Embryonic facial prominence (tissue), 1 donor: ENCODE measurements at regions not wholly inside any gene's neighbourhood (a gene's known extent, or its start where the extent isn't known, plus 50 kb on each side); places are given as distances from the start of the nearest gene placed in this dataset.
"Not testable (repeated sequence)": the region's sequence is repeated elsewhere in the genome, so short reads cannot be mapped to it uniquely, and the experiment has no call there.

Experiments
- DNase-seq: peaks from one replicate; pipeline ENCODE4 v3.0.0-alpha.2; 2016; ENCODE audit errors: extremely low spot score

GRCh38 chr14:71327691-71328090 lies 420.4 kb downstream of the PCNX1 start:
- no peak for DNase-seq

DNA sequence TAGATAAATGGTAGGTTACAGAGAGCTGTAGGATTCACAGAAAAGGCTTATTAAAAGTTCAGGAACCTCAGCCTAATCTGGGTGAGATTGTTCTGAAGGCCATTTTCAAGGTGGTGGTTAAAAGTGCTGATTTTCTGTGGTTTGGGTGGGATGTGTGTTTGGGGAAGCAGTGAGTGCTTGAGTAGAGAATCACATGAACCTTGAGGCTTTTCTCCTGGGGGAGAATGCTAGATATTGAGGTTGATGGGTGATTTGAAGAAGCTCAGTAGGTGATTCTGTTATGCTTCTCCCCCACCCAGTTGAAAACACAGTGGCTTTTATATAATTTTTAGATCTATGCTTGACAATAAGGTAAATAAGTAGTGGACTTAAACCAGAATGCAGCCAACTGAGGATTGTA lies 420.9 kb downstream of the PCNX1 start:
- DNase-seq: no peak

DNA sequence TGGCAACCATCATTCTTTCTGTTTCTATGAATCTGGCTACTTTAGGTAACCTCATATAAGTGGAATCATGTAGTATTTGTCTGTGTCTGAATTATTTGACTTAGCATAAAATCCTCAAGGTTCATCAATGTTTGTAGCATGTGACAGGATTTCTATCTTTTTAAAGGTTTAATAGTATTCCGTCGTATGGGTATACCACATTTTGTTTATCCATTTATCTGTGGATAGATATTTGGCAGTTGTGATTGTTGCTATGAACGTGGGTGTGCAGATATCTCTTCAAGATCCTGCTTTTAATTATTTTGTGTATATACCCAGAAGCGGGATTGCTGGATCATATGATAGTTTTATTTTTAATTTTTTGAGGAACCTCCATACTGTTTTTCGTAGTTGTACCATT lies 421.7 kb downstream of the PCNX1 start:
- DNase-seq: no peak

DNA sequence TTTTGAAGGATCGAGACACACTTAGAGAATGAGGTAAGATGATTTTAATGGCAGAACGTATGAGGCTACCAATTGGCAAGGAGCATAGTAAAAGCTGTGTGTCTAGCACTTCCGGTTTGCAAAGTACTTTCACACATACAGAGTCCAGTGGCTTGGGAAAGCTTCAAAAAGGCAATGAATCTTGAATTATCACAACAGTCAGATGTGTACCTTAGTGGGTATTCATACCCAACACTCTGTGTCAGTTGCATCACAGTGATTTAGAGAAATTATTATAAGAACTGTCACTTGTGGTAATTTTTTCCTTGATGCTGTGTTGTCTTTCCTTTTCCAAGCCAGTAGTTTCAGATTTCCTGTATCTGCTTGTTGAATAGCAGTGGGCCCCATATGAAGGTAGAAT lies 424.1 kb downstream of the PCNX1 start:
- DNase-seq: no peak

- DNase-seq: no peak
Measured at GRCh38 chr14:71332476-71332875, 425.2 kb downstream of the PCNX1 start.

DNA sequence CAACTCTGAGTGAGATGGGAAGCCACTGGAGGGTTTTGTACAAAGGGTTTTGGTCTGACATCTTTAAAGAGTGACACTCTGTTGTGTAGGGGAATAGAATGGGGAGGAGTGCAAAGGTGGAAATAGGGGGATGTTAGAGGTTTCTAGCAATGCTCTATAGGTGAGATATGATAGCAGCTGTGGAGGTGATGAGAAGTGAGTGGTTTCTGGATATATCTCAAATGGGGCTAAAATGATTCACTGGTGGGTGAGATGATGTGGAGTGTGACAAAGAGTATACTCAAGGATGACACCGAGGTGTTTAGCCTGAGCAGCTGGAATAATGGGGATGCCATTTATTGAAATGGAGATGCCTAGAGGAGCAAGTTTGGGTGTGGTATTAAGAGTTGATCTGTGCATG lies 426.4 kb downstream of the PCNX1 start:
- no peak for DNase-seq

DNA sequence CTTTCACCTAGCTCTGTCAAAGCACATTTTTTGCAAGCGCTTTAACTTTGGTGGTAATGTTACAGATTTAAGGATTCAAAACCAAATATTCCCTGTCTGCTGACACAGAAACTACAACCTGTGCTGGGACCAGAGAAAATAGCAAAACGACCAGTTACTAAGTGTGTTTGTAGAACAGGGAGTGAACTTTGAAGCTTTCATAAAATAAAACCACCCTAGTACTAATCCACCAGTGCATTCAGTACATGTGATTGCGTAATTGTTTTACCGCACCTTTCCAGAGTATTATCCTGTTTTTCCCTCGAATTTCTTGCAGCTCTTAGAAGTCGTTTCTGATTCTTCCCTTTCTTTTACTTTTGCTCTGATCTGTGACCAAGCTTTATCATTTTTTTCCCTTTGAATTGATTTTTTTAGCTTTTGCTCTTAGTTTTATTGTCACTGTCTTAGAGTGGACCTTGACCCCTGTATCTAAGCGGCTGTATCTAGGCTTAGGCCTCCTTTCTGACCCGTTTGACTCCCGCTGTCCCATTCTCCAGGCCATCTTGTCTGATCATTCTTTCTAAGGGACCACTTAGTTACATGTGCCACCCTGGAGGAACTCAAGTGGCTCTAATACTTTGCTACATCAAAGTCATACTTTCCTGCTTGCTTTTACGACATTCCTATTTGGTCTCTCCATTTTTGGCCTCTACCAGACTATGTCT lies 429.4 kb downstream of the PCNX1 start:
- DNase-seq: no peak

- DNase-seq: no peak
Measured at GRCh38 chr14:71338153-71338552, 430.9 kb downstream of the PCNX1 start.

DNA sequence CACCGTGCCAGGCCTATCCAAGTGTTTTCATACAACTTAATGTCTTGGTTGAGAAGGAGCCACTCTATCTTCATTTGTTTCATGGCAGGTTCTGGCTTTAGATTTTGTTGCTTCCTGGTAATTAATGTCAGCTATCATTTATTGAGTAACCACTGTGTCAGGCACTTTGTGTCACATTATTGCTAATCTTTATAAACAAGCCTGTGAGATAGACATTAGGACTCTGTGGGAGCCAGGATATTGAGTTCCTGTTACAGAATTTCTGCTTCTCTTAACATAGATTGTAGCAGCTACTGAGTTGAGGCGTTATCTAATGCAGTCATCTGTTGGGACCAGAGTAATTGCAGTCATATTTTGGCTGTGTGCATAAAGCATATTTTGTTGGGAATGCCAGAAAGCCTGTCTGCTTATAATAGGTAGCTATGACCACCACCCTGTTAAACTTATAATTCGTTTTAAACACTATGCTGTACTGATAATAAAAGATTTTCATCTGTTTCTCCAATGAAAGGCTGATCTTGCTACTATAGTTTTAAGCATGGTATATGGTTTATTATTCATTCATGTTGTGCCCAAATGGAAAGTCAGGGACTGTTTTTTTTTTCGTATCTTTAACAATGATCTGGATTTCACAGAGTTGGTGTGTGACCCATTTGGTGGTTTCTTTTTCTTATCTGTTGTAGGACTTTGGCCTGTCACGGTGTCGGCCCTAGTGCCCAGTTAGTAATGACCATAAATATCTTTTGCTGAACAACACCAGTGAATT lies 432.6 kb downstream of the PCNX1 start:
- no peak for DNase-seq

DNA sequence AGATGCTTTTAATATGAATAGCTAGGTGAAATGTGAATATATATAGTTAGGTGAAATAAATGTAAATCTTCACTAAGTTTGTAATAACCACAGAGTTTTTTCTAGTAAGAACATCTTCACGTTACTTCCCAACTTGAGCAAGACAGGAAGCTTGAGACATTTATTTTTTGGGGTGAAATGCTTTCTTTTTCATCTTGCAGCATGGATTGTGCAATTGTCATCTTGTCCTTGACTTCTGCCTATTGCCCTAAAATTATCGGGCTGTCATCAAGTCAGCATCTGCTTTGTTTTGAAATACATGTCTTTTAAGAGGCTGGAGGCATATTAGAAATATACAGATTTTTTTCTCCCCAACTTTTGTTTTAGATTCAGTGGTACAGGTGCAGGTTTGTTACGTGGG lies 433.9 kb downstream of the PCNX1 start:
- DNase-seq: no peak

GRCh38 chr14:71343724-71344123 lies 436.5 kb downstream of the PCNX1 start:
- no peak for DNase-seq

DNA sequence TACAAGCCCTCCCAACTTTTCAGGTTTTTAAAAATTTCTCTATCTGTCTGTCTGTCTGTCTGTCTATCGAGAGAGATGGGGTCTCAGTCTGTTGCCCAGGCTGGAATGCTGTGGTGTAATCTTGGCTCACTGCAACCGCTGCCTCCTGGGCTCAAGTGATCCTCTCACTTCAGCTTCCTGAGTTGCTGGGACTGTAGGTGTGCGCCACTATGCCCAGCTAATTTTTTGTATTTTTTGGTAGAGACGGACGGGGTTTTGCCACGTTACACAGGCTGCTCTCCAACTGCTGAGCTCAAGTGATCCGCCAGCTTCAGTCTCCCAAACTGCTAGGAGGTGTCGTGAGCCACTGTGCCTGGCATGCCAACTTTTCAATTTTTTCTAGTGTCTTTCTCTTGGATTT lies 437.2 kb downstream of the PCNX1 start:
- DNase-seq: no peak

DNA sequence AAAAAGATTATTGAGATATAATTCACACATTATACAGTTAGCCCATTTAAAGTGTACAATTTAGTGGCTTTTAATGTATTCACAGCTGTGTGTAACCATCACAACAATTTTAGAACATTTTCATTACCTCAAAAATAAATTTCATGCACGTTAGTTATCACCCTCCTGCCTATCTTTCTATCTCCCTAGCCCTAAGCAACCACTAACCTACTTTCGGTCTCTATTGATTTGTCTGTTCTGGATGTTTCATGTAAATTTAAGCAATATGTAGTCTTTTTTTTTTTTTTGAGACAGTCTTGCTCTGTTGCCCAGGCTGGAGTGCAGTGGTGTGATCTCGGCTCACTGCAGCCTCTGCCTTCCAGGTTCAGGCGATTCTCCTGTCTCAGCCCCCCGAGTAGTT lies 439.4 kb downstream of the PCNX1 start:
- no peak for DNase-seq

DNA sequence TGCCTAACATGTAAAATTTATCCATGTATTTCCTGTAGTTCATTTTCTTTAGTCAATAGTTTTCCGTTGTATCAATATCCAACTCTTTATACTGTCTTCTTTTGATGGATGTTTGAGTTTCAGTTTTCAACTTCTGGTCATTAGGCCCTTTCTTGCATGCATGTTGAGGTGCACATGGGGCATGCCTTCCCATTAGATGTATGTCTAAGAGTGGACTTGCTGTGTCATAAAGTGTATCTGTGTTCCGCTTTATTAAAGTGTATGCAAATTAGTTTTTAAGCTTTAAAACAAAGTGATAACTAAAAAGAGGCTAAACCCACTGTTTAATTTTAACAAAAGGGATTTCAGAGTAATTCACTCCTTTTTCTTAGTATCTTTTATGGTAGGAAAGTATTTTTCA lies 441.1 kb downstream of the PCNX1 start:
- no peak for DNase-seq

DNA sequence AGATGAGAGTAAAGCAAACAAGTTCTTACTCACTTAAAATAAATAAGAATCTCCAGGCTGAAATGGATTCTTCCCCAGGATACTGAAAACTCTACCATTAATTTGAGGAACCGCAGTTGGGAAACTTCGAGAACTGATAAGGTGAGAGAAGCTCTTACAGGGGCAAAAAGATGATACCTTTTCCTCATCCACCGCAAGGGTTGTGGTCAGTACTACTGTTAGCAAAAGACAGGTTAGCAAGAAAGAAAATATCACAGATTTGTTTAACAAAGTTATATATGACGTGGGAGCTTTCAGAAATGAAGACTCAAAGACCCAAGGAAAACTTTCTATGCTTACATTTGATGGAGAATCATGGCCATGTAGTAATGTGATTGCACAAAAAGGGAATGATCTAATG lies 441.6 kb downstream of the PCNX1 start:
- no peak for DNase-seq

DNA sequence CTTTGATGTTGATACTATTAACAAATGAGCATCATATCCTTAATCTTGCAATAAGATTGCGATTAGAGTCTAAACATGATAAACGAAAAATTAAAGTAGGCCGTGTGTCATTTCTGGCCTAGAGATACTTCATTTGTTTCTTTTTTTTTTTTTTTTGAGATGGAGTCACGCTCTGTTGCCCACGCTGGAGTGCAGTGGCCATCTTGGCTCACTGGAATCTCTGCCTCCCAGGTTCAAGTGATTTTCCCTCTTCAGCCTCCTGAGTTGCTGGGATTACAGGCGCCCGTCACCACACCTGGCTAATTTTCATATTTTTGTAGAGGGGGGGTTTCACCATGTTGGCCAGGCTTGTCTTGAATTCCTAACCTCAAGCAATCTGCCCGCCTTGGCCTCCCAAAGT lies 446.9 kb downstream of the PCNX1 start:
- no peak for DNase-seq

- DNase-seq: no peak
Measured at GRCh38 chr14:71354801-71355200, 447.5 kb downstream of the PCNX1 start.

GRCh38 chr14:71355324-71356201 lies 448.3 kb downstream of the PCNX1 start:
- DNase-seq: peak; percentile 20

DNA sequence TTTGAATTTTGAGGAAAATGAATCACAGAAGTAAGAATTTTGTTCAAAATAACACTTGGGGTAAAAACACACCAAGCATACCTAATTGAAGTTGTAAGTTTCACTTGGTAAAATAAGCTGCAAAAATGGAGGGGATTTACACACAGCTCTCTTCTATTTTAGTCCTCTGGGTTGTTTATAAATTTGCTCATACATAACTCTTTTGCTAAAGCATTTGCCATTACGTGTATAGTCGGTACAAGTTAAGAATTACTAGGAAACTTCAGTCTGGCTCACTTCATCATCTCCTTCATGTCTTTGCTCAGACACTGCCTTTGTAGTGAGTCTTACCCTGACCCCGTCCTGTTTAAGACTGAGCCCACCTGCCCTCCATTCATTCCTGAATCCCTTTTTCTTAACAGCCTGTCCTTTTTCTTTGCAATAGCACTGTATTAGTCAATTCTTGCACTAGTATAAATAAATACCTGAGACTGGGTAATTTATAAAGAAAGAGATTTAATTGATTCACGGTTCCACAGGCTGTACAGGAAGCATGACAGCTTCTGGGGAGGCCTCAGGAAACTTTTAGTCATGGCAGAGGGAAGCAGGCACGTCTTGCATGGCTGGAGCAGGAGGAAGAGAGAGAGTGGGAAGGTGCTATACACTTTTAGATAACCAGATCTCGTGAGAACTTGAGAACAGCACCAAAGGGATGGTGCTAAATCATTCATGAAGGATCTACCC lies 451.1 kb downstream of the PCNX1 start:
- DNase-seq: no peak

- not testable (repeated sequence) for DNase-seq
Measured at GRCh38 chr14:71358932-71359421, 451.7 kb downstream of the PCNX1 start.

- DNase-seq: no peak
Measured at GRCh38 chr14:71359823-71360222, 452.6 kb downstream of the PCNX1 start.

GRCh38 chr14:71361336-71361735 lies 454.1 kb downstream of the PCNX1 start:
- DNase-seq: no peak
